ENCODE measurements at regions not wholly inside any gene's neighbourhood (a gene's known extent, or its start where the extent isn't known, plus 50 kb on each side); places are given as distances from the start of the nearest gene placed in this dataset.

DNA sequence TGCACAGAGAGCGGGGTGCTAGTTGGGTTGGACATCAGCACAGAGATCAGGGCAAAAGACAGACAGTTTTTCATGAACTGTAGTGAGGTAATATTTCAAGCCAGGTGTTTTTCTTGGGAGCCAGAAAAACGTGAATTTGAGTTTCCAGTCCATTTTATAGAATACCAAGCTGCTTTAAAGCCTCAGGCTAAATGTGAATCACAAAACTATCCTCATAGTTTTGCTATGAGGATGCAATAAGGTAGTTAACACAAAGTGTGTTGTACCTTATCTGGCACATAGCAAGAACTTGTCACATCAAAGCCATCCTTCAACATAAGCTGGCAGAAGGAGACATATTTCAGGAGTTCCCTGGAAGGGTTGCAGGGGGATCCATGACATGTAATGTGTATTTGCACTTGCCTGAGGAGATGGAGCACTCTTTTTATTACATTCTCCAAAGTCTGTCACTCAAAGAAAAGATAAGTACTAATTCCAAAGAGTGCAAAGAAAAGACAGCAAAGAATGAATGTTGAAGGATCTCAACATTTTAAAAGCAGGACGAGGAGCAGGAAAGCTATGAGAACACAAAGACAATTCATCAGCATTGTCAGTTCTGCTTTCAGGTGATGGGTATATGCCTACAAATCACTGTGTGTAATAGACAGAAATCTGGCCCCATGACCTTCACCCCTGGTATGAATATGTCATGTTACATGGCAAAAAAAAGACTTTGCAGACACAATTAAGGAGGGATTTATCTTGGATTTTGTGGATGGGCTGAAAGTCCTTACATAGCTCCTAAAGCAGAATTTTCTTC is 1046.4 kb downstream of the NTRK3 start:
- no peak for TF ChIP-seq SP7 (tag by site-specific recombination; IDR thresholded peaks at IDR 0.05)
- TF ChIP-seq, protein P1, sequence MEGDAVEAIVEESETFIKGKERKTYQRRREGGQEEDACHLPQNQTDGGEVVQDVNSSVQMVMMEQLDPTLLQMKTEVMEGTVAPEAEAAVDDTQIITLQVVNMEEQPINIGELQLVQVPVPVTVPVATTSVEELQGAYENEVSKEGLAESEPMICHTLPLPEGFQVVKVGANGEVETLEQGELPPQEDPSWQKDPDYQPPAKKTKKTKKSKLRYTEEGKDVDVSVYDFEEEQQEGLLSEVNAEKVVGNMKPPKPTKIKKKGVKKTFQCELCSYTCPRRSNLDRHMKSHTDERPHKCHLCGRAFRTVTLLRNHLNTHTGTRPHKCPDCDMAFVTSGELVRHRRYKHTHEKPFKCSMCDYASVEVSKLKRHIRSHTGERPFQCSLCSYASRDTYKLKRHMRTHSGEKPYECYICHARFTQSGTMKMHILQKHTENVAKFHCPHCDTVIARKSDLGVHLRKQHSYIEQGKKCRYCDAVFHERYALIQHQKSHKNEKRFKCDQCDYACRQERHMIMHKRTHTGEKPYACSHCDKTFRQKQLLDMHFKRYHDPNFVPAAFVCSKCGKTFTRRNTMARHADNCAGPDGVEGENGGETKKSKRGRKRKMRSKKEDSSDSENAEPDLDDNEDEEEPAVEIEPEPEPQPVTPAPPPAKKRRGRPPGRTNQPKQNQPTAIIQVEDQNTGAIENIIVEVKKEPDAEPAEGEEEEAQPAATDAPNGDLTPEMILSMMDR (tag by site-specific recombination; IDR thresholded peaks at IDR 0.05): no peak
